Pancreas (tissue), 10 donors: ENCODE measurements at regions not wholly inside any gene's neighbourhood (a gene's known extent, or its start where the extent isn't known, plus 50 kb on each side); places are given as distances from the start of the nearest gene placed in this dataset.

Experiments used
- ATAC-seq, 4 donors: fragments of 200-7000 bp; cut with Tn5 transposase; one replicate each; pipeline versions ENCODE4 v1.8.0 to v1.9.1; 2020; ENCODE audit warnings: mild to moderate bottlenecking in 4 of 4, moderate library complexity in 4 of 4
- DNase-seq, 6 donors: peaks; one replicate each; pipeline ENCODE4 v3.0.0-alpha.2; 2020
- FAIRE-seq: peaks from 2 replicates; lab custom pipeline; 2012; peaks lifted over from hg19 to GRCh38; lab: Jason Lieb, UNC
- H3K27ac ChIP-seq, 4 donors: fragments of 200-600 bp; sonication (generic); 1 replicate in 3 of 4; 2 replicates in 1 of 4; pipeline versions ENCODE4 v1.5.0 to v1.8.0; 2020
- H3K27me3 ChIP-seq, 4 donors: fragments of 200-600 bp; one replicate each; pipeline ENCODE4 v1.8.0; 2021
- H3K36me3 ChIP-seq, 3 donors: fragments of 200-600 bp; sonication (generic) in 1 of 3; one replicate each; pipeline versions ENCODE4 v1.5.0 to v1.8.0; 2020 to 2021
- H3K4me1 ChIP-seq, 3 donors: fragments of 200-600 bp; one replicate each; pipeline ENCODE4 v1.8.0; 2021
- H3K4me3 ChIP-seq, 4 donors: fragments of 200-600 bp; sonication (generic) in 2 of 4; one replicate each; pipeline versions ENCODE4 v1.5.0 to v1.8.0; 2020 to 2021
- H3K9me3 ChIP-seq, 4 donors: fragments of 200-600 bp; one replicate each; pipeline ENCODE4 v1.8.0; 2021
- CTCF ChIP-seq, 4 donors: fragments of 200-600 bp; sonication (generic) in 3 of 4; IDR thresholded peaks; one replicate each; pipeline versions ENCODE4 v1.5.0 to v1.8.0; 2021; ENCODE audit warnings: antibody characterized with exemption in 4 of 4
- WGBS, 2 donors: extraction: QIAGEN DNeasy Blood & Tissue Kit; methylation state at CpG; one replicate each; pipeline ENCODE4 v1.1.7; 2013; 5-methylcytosine and 5-hydroxymethylcytosine counted together
- intact Hi-C, 3 donors: fragments of 100-400 bp; cut with DNase I; formaldehyde crosslinking; loops; one replicate each; pipeline versions ENCODE4 v1.11.1 to v1.14.2; 2022
- donor health status: healthy with polysubstance abuse.
- donor health status: DM: no; HTN: no; CAD: no; lungs with moderate emphysema.
- donor health status: DM: no; HTN: no; CAD: no.
- donor health status: control.
- donor health status: control.
- donor health status: Bipolar disorder and iron deficiency.
- donor health status: DM: yes; HTN: yes; CAD: no.
- donor health status: DM: no; HTN: no; CAD: no.
- donor health status: DM: no; HTN: no; CAD: no.
- donor health status: DM: yes; HTN: yes; CAD: no.

- Histone ChIP-seq H3K9me3 (no peaks in the 10 kb centered on the region), H3K36me3 (no peaks in the 10 kb centered on the region), H3K27ac (no peak overlapping the region), H3K4me3 (no peak overlapping the region), H3K27me3 (no peaks in the 10 kb centered on the region), H3K4me1 (no peaks in the 10 kb centered on the region)
- no peak for TF ChIP-seq CTCF (IDR thresholded peaks at IDR 0.05)
- intact Hi-C loops: no loop called here
- no peak for ATAC-seq
- no peak for DNase-seq
- no peak for FAIRE-seq
These were observed 486.3 kb downstream of the PTPRU start for GRCh38 chr1:29722598-29722997.

- TF ChIP-seq CTCF (IDR thresholded peaks at IDR 0.05): no peak
These were observed 482.9 kb downstream of the PTPRU start for GRCh38 chr1:29719253-29719652.

GRCh38 chr1:29718791-29719190, 482.5 kb downstream of the PTPRU start:
- no peaks in the 10 kb centered on the region for H3K36me3 ChIP-seq
- H3K27me3 ChIP-seq: no peaks in the 10 kb centered on the region
- no peaks in the 10 kb centered on the region for H3K9me3 ChIP-seq
- no peak overlapping the region for H3K4me3 ChIP-seq
- H3K4me1 ChIP-seq: no peaks in the 10 kb centered on the region
- TF ChIP-seq CTCF (IDR thresholded peaks at IDR 0.05): no peak
- FAIRE-seq: no peak
- no peak for ATAC-seq
- no peak for DNase-seq
- H3K27ac ChIP-seq: no peak overlapping the region
- intact Hi-C loops: no loop called here

More at GRCh38 chr1:29719253-29719652, 482.9 kb downstream of the PTPRU start:
- intact Hi-C loops: no loop called here
- Histone ChIP-seq H3K4me1 (no peaks in the 10 kb centered on the region), H3K27ac (no peak overlapping the region), H3K36me3 (no peaks in the 10 kb centered on the region), H3K27me3 (no peaks in the 10 kb centered on the region), H3K4me3 (no peak overlapping the region), H3K9me3 (no peaks in the 10 kb centered on the region)
- WGBS, 2 donors: 34 to 48% methylated on average over 4 of the region's 4 CpGs
- FAIRE-seq (no peak), ATAC-seq (no peak), DNase-seq (no peak)

GRCh38 chr1:29716306-29716705, 480.0 kb downstream of the PTPRU start:
- WGBS, 2 donors: 54 to 73% methylated on average over 6 of the region's 6 CpGs
- DNase-seq (no peak), ATAC-seq (no peak)

GRCh38 chr1:29713857-29714256, 477.5 kb downstream of the PTPRU start:
- no peak for FAIRE-seq
- no peak for TF ChIP-seq CTCF (IDR thresholded peaks at IDR 0.05)
- 31 to 55% methylated on average over 1 of the region's 1 CpG for WGBS, 2 donors
- H3K36me3 ChIP-seq: no peaks in the 10 kb centered on the region
- no peak for ATAC-seq
- H3K9me3 ChIP-seq: no peaks in the 10 kb centered on the region
- no peak overlapping the region for H3K27ac ChIP-seq
- H3K4me1 ChIP-seq: no peaks in the 10 kb centered on the region
- no peak overlapping the region for H3K4me3 ChIP-seq
- intact Hi-C loops: no loop called here
- H3K27me3 ChIP-seq: no peaks in the 10 kb centered on the region
- DNase-seq: no peak

More at GRCh38 chr1:29716306-29716705, 480.0 kb downstream of the PTPRU start:
- no peak for FAIRE-seq
- Histone ChIP-seq H3K4me3 (no peak overlapping the region), H3K36me3 (no peaks in the 10 kb centered on the region), H3K27ac (no peak overlapping the region), H3K4me1 (no peaks in the 10 kb centered on the region), H3K27me3 (no peaks in the 10 kb centered on the region), H3K9me3 (no peaks in the 10 kb centered on the region)
- intact Hi-C loops: no loop called here
- TF ChIP-seq CTCF (IDR thresholded peaks at IDR 0.05): no peak
